Activated CD4-positive, alpha-beta memory T cell treated with anti-CD3 and anti-CD28 coated beads, Interleukin-2, amount 10 ng/mL, durations not matched to agents 7 days and 5 days (primary cell): ENCODE measurements at regions not wholly inside any gene's neighbourhood (a gene's known extent, or its start where the extent isn't known, plus 50 kb on each side); places are given as distances from the start of the nearest gene placed in this dataset.

Source experiments
- CTCF ChIA-PET: fragments of 350-600 bp; sonication (Branson Sonifier 250); formaldehyde crosslinking; loops from one replicate; lab custom pipeline; 2021; ENCODE audit warnings: antibody characterized with exemption, inconsistent platforms; lab: Charles Lee
- POLR2A ChIA-PET: fragments of 350-600 bp; sonication (Branson Sonifier 250); formaldehyde crosslinking; loops from one replicate; lab custom pipeline; 2021; ENCODE audit warnings: antibody characterized with exemption; lab: Charles Lee
- DNase-seq: peaks from one replicate; pipeline ENCODE4 v3.0.0-alpha.2; 2020
- H3K27ac Mint-ChIP-seq: one replicate; pipeline ENCODE4 v1.8.0; 2021; ENCODE audit warnings: mild to moderate bottlenecking, mixed read lengths
- H3K27me3 Mint-ChIP-seq: one replicate; pipeline ENCODE4 v1.8.0; 2021; ENCODE audit warnings: mixed read lengths
- H3K36me3 Mint-ChIP-seq: one replicate; pipeline ENCODE4 v1.8.0; 2021; ENCODE audit warnings: low read depth, mixed read lengths
- H3K4me1 Mint-ChIP-seq: one replicate; pipeline ENCODE4 v1.8.0; 2021; ENCODE audit warnings: mixed read lengths
- H3K4me3 Mint-ChIP-seq: one replicate; pipeline ENCODE4 v1.8.0; 2021; ENCODE audit warnings: mild to moderate bottlenecking, mixed read lengths
- H3K9me3 Mint-ChIP-seq: one replicate; pipeline ENCODE4 v1.8.0; 2021; ENCODE audit warnings: mixed read lengths

DNA sequence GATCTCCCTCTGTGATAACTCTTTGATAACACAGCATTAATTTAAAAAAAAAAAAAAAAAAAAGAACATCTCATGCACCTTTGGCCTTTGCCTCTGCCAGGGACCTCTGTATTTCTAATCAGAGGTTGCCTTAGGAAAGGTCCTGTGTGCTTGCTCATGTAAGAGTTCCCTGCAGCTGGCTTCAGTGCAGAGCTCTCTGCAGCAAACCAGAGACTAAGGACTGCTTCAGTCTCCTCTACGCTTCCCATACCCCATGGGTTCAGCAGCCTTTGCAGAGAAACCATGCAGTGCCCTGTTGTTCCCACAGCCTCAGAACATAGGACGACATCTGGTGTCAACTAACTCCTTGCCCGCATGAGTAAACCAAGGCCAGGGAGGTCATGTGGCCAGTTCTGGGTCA is 236.6 kb upstream of the KLHL29 start:
- Mint-ChIP-seq H3K36me3 (no peaks in the 10 kb centered on the region), H3K27me3 (no peaks in the 10 kb centered on the region), H3K9me3 (no peaks in the 10 kb centered on the region), H3K4me3 (no peak overlapping the region), H3K27ac (no peak overlapping the region), H3K4me1 (no peaks in the 10 kb centered on the region)
- CTCF ChIA-PET: no interaction called here
- no peak for DNase-seq
- POLR2A ChIA-PET: no interaction called here

DNA sequence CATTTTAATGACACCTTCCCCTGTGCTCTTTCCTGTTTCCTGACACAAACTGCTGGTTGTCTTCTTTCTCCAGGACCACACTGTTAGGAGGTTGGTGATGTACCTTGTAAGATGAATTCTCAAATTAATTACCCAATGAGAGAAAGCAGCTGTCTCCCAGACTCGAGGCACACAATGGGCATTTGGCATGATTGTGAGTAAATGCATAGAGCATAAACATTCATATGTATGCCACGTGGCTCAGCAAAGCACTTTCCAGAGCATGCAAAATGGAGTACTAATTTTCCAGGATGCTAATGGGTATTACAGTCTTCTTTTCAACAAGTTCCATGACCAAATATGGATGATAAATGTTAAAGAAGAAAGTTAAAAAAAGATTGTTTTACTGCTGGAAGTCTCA is 235.2 kb upstream of the KLHL29 start:
- H3K4me1 Mint-ChIP-seq: no peaks in the 10 kb centered on the region
- no peaks in the 10 kb centered on the region for H3K27me3 Mint-ChIP-seq
- POLR2A ChIA-PET: no interaction called here
- CTCF ChIA-PET: no interaction called here
- H3K27ac Mint-ChIP-seq: no peak overlapping the region
- no peak overlapping the region for H3K4me3 Mint-ChIP-seq
- H3K36me3 Mint-ChIP-seq: no peaks in the 10 kb centered on the region
- DNase-seq: no peak
- H3K9me3 Mint-ChIP-seq: no peaks in the 10 kb centered on the region

DNA sequence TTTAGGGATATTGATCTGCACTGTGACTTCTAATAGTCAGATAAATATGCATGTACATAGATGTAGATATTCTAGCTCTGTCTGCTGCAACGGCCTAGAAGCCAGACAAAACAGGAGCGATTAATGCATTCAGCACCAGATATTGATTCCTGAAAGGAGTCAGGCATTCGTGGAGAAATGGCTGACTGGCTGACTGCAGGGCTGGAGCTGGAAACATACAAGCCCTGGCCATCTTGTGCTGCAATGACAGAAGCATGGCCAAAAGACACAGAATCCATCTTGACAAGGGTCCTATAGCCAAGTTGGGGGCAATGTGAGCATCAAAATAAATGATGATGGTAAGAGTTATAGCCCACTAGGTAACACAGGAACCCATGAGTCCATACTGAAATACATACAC is 231.5 kb upstream of the KLHL29 start:
- H3K27ac Mint-ChIP-seq: no peak overlapping the region
- no peak overlapping the region for H3K4me3 Mint-ChIP-seq
- ChIA-PET CTCF (no interaction called here), POLR2A (no interaction called here)
- no peaks in the 10 kb centered on the region for H3K27me3 Mint-ChIP-seq
- H3K9me3 Mint-ChIP-seq: no peaks in the 10 kb centered on the region
- no peaks in the 10 kb centered on the region for H3K36me3 Mint-ChIP-seq
- DNase-seq: no peak
- H3K4me1 Mint-ChIP-seq: no peaks in the 10 kb centered on the region

DNA sequence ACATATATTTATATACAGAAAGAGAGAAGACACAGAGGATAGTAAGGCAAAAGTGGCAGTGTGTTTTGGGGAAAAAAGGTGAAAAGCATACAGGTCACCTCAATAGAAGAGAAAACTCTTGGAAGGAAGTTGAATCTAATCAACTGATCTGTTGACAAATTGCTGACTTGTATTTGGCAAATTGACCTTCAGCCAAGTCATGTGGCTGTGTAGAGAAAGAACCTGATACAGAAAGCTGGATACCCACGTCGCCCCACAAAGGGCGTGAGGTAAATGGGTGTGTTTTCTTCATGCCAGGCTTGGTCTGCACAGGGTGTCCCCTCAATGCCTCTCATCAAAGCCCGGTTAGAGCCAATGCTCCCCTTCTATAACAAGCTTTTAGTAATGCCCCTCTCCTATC is 230.0 kb upstream of the KLHL29 start:
- no peaks in the 10 kb centered on the region for H3K36me3 Mint-ChIP-seq
- no peak overlapping the region for H3K27ac Mint-ChIP-seq
- ChIA-PET CTCF (no interaction called here), POLR2A (no interaction called here)
- H3K4me1 Mint-ChIP-seq: no peaks in the 10 kb centered on the region
- no peaks in the 10 kb centered on the region for H3K27me3 Mint-ChIP-seq
- H3K9me3 Mint-ChIP-seq: no peaks in the 10 kb centered on the region
- H3K4me3 Mint-ChIP-seq: no peak overlapping the region
- no peak for DNase-seq

DNA sequence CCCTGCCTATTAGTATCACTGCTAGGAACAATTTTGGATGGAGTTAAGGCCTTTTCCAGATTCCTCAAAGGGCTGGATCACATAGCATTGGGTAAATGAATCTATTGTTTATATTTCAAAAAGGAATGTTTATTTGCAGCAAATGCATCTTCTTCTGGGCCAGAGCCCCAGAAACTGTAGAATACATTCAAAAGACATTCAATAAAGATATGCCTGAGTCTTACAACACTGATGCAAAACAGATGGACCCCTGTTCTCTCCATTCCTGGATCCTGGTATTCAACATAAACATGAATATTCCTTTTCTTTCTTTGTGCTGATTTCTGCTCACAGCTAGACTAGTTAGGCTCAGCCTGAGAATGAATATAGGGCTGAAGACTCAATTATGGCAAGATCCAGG is 227.2 kb upstream of the KLHL29 start:
- no peaks in the 10 kb centered on the region for H3K4me1 Mint-ChIP-seq
- no peaks in the 10 kb centered on the region for H3K27me3 Mint-ChIP-seq
- H3K27ac Mint-ChIP-seq: no peak overlapping the region
- CTCF ChIA-PET: no interaction called here
- POLR2A ChIA-PET: no interaction called here
- no peak overlapping the region for H3K4me3 Mint-ChIP-seq
- DNase-seq: no peak
- H3K36me3 Mint-ChIP-seq: no peaks in the 10 kb centered on the region
- H3K9me3 Mint-ChIP-seq: no peaks in the 10 kb centered on the region

DNA sequence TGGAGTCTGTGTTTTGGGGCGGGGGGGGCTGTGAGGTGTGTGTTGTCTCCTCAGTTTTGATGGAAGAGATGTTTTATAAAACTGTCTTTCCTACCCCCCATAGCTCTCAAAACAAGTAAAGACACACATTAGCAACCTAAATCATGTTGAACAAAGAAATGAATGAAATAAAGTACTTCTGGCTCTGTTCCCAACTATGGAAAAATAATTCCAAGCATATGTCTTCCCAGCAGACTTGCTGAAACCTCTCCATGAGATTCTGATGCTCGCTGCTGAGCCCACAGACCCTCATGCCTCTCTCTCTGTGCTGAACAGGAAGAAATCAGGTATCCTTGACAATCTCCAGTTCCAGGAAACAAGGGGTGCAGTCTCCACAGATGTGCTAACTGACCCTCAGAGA is 226.7 kb upstream of the KLHL29 start:
- Mint-ChIP-seq H3K27me3 (no peaks in the 10 kb centered on the region), H3K4me1 (no peaks in the 10 kb centered on the region), H3K4me3 (no peak overlapping the region), H3K36me3 (no peaks in the 10 kb centered on the region), H3K27ac (no peak overlapping the region), H3K9me3 (no peaks in the 10 kb centered on the region)
- POLR2A ChIA-PET: no interaction called here
- CTCF ChIA-PET: no interaction called here
- DNase-seq: no peak

DNA sequence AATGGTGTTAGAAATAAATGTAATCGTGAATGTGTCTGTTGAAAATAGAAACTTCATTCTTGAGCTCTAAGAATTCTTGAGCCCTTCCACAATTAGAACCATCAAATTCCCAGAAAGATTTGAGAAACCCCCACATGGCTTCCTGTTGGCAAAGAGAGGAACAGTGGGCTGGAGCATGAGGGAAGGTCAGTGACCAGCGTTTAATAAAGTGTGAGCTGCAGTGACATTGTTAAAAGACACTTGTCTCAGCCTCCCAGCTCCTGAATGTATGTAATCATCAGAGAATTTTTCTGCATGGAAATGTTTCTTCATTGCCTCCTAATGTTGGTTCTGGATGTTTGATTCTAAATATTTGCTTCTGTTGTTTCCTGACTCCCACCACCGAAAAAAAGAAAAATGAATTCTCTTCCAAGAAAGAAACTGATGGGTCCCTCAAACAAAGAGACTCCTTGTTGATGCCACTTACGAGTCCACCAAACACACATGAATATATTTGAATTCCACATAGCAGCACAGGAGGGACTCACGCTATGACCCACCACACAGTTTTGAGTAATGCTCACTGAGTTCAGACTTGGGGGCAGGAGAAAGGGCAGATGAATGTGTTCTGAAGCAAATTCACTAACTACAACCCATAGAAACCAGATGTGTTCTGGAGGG is 225.1 kb upstream of the KLHL29 start:
- Mint-ChIP-seq H3K27me3 (no peaks in the 10 kb centered on the region), H3K4me1 (no peaks in the 10 kb centered on the region), H3K36me3 (no peaks in the 10 kb centered on the region), H3K9me3 (no peaks in the 10 kb centered on the region), H3K4me3 (no peak overlapping the region), H3K27ac (no peak overlapping the region)
- DNase-seq: no peak
- ChIA-PET POLR2A (no interaction called here), CTCF (no interaction called here)

DNA sequence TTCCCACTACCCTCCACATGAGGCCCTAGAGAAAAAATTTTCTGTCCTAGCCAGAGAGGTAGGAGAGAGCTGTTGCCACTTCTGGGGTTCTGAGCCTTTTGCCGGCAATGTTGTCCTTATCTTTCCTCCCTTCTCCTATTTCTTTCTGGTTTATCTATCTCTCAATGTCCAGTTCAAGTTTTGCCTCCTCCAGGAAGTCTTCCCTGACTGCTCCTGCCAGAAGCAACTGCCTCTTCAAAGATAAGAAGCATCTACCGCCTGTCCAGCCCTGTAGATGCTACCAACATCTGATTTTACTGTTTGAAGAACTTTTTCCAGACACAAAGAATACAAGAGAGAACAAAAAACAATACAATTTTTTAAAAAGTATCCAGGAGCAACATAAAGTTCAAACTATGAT is 220.8 kb upstream of the KLHL29 start:
- ChIA-PET POLR2A (no interaction called here), CTCF (no interaction called here)
- H3K36me3 Mint-ChIP-seq: no peaks in the 10 kb centered on the region

DNA sequence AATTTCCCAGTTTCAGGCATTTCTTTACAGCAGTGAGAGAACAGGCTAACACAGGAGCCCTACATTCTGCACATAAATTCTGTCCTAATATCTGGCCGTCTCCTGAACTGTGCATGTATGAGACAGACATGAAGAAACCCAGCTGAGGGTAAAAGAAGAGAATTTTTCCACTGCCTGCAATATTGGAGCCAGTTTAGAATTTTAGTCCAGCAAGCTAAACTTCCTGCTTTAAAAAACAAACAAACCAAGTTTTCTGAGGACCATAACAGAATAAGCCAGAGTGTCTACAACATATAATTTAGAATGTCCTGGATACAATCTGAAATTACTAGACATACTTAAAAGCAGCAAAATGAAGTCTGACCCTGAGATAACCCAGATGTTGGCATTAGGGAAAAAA is 215.1 kb upstream of the KLHL29 start:
- Mint-ChIP-seq H3K4me3 (no peak overlapping the region), H3K9me3 (no peaks in the 10 kb centered on the region), H3K27me3 (no peaks in the 10 kb centered on the region), H3K4me1 (no peaks in the 10 kb centered on the region), H3K27ac (no peak overlapping the region), H3K36me3 (no peaks in the 10 kb centered on the region)
- ChIA-PET POLR2A (no interaction called here), CTCF (no interaction called here)
- no peak for DNase-seq

More for the DNA sequence above, 220.8 kb upstream of the KLHL29 start:
- H3K27ac Mint-ChIP-seq: no peak overlapping the region
- H3K9me3 Mint-ChIP-seq: no peaks in the 10 kb centered on the region
- H3K4me1 Mint-ChIP-seq: no peaks in the 10 kb centered on the region
- H3K4me3 Mint-ChIP-seq: no peak overlapping the region
- H3K27me3 Mint-ChIP-seq: no peaks in the 10 kb centered on the region
- DNase-seq: no peak

DNA sequence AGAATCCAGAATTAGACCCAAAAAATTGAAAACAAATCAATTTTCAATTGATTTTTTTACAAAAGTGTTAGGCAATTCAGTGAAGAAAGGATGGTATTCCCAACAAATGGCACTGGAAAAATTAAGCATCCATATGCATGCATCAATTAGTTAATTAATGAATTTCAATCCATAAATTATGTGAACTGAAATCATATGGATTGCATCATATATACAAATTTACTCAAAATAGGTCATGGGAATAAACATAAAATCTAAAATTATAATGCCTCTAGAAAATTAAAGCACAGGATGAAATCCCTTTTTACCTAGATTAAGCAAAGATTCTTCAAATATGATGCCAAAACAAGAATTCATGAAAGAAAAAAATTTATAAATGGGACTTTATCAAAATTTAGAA is 213.9 kb upstream of the KLHL29 start:
- no peak for DNase-seq
- Mint-ChIP-seq H3K4me1 (no peaks in the 10 kb centered on the region), H3K27ac (no peak overlapping the region), H3K9me3 (no peaks in the 10 kb centered on the region), H3K4me3 (no peak overlapping the region), H3K36me3 (no peaks in the 10 kb centered on the region), H3K27me3 (no peaks in the 10 kb centered on the region)
- CTCF ChIA-PET: no interaction called here
- POLR2A ChIA-PET: no interaction called here

DNA sequence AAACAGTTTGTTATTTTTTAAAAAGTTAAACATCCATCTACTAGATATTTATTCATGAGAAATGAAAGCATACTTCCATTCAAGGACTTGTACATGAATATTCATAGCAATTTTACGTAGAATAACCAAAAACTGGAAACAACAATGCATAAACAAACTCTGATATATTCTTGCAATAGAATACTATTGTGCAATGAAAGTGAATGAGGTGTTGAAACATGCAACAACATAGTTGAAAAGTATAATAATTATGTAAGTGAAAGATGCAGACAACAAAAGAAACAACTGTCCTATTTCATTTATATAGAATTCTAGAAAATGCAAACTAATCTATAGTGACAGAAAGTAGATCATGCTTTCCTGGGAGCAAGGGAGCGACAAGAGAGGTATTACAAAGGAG is 206.6 kb upstream of the KLHL29 start:
- CTCF ChIA-PET: no interaction called here
- Mint-ChIP-seq H3K36me3 (no peaks in the 10 kb centered on the region), H3K4me1 (no peaks in the 10 kb centered on the region), H3K27me3 (no peaks in the 10 kb centered on the region), H3K27ac (no peak overlapping the region), H3K9me3 (no peaks in the 10 kb centered on the region), H3K4me3 (no peak overlapping the region)
- DNase-seq: no peak
- POLR2A ChIA-PET: no interaction called here

DNA sequence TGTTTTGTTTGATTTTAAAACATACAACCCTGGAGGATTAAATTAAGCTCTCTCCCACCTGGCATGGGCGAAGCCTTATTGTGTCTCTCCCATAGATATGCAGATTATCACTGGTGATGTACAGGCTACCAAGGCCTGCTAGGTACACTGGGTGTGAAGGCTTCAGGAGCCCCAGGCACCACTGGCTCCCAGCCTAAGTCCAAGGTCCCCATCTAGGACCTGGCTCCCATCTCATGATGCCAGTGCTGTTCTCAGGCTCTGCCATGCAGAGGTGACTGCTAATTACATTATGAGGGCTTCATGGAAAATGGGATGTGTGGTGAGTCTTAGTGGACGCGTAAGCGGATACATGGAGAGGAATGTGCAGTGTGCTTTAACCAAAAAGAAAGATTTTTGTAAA is 201.2 kb upstream of the KLHL29 start:
- Mint-ChIP-seq H3K9me3 (no peaks in the 10 kb centered on the region), H3K4me3 (no peak overlapping the region), H3K36me3 (no peaks in the 10 kb centered on the region), H3K27ac (no peak overlapping the region), H3K27me3 (no peaks in the 10 kb centered on the region), H3K4me1 (no peaks in the 10 kb centered on the region)
- ChIA-PET POLR2A (no interaction called here), CTCF (no interaction called here)
- no peak for DNase-seq

DNA sequence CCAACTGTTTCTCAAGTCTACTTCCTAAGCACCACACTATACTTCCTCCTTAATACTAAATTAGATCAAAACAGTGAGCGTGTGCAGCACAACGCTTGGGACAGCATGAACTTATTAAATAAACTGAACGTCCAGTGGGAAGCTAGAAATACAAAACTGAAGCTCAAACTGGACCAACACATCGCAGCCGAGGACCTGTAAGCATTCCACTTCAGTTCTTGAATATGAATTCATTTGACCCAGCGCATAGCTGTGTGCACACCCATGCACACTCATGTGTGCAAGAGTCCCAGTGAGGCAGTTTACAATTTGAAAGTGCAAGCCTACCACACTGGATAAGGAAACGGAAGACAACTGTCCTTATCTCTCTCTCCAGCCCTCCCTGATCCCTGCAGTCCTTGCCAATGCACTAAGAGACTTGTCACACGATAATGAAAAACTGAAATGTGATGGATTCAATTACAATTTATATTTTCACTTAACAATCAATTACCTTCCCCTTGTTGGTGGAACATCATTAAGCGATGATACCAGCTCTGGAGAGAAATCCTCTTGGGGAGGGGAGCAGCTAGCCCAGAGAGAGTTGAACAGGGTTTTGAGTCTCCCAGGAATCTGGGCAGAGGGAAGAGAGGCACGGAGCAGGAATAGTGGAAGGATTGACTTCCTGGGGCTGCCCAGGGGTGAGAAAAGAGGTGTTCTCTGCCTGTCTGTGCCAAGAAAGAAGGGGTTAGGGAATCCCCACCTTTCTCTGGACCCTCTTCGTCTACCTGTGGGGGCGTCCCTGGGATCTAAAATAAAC is 186.5 kb upstream of the KLHL29 start:
- H3K27ac Mint-ChIP-seq: no peak overlapping the region
- peaks cover 4% of the 10 kb centered on the region for H3K9me3 Mint-ChIP-seq
- H3K4me1 Mint-ChIP-seq: no peaks in the 10 kb centered on the region
- CTCF ChIA-PET: interaction anchor here (1.0 to 2.3 kb wide), 3 partner anchors 9 to 11 kb away, joined by 3 to 9 read pairs (median 5); no protein-coding TSS in a partner anchor
- H3K4me3 Mint-ChIP-seq: no peak overlapping the region
- POLR2A ChIA-PET: interaction anchor here (0.7 kb wide), 1 partner anchor 414 kb away, joined by 3 read pairs; no protein-coding TSS in a partner anchor
- H3K36me3 Mint-ChIP-seq: no peaks in the 10 kb centered on the region
- DNase-seq: no peak
- H3K27me3 Mint-ChIP-seq: no peaks in the 10 kb centered on the region
